Smooth muscle cell (in vitro differentiated cells): ENCODE measurements at regions not wholly inside any gene's neighbourhood (a gene's known extent, or its start where the extent isn't known, plus 50 kb on each side); places are given as distances from the start of the nearest gene placed in this dataset.

Source experiments
- DNase-seq: peaks from one replicate; lab custom pipeline; 2025; ENCODE audit not compliant: unreplicated experiment; lab: John Stamatoyannopoulos, UW
- H2AFZ ChIP-seq: fragments of 200-600 bp; sonication (generic); 2 replicates; pipeline ENCODE4 v1.6.0; 2016; ENCODE audit warnings: antibody characterized with exemption, low read depth, mild to moderate bottlenecking
- H3F3A ChIP-seq: fragments of 200-600 bp; sonication (generic); 2 replicates; pipeline ENCODE4 v1.6.0; 2017; ENCODE audit warnings: antibody characterized with exemption, low read depth
- H3K27ac ChIP-seq: fragments of 200-600 bp; sonication (generic); 2 replicates; pipeline ENCODE4 v1.5.1; 2016; ENCODE audit warnings: low read depth, mild to moderate bottlenecking
- H3K27me3 ChIP-seq: fragments of 200-600 bp; sonication (generic); 2 replicates; pipeline ENCODE4 v1.6.1; 2016; ENCODE audit warnings: low read depth, mild to moderate bottlenecking
- H3K36me3 ChIP-seq: fragments of 200-600 bp; sonication (generic); 2 replicates; pipeline ENCODE4 v1.5.1; 2016; ENCODE audit warnings: low read depth
- H3K4me1 ChIP-seq: fragments of 200-600 bp; sonication (generic); 2 replicates; pipeline ENCODE4 v1.5.1; 2016; ENCODE audit warnings: low read depth
- H3K4me2 ChIP-seq: fragments of 200-600 bp; sonication (generic); 2 replicates; pipeline ENCODE4 v1.6.0; 2016; ENCODE audit warnings: mild to moderate bottlenecking
- H3K4me3 ChIP-seq: fragments of 200-600 bp; sonication (generic); 2 replicates; pipeline ENCODE4 v1.5.1; 2016; ENCODE audit warnings: mild to moderate bottlenecking
- H3K79me2 ChIP-seq: fragments of 200-600 bp; sonication (generic); 2 replicates; pipeline ENCODE4 v1.6.0; 2016; ENCODE audit warnings: low read depth, mild to moderate bottlenecking
- H3K9ac ChIP-seq: fragments of 200-600 bp; sonication (generic); 2 replicates; pipeline ENCODE4 v1.6.0; 2016; ENCODE audit warnings: low read depth
- H3K9me3 ChIP-seq: fragments of 200-600 bp; sonication (generic); replicated peaks from 2 replicates; pipeline ENCODE4 v1.5.1; 2016; ENCODE audit warnings: low read depth
- H4K20me1 ChIP-seq: fragments of 200-600 bp; sonication (generic); 2 replicates; pipeline ENCODE4 v1.6.0; 2016; ENCODE audit warnings: low read depth
- WGBS: methylation state at CpG from one replicate; pipeline ENCODE4 v1.1.7; 2016; ENCODE audit warnings: low lambda C conversion rate; 5-methylcytosine and 5-hydroxymethylcytosine counted together
- TF ChIP-seq, protein P1 (sequence below): fragments of 200-600 bp; sonication (generic); IDR thresholded peaks from 2 replicates; pipeline ENCODE4 v1.5.1; 2017; ENCODE audit warnings: borderline replicate concordance, mild to moderate bottlenecking, antibody characterized with exemption; ENCODE audit not compliant: insufficient read depth, poor library complexity, severe bottlenecking

DNA sequence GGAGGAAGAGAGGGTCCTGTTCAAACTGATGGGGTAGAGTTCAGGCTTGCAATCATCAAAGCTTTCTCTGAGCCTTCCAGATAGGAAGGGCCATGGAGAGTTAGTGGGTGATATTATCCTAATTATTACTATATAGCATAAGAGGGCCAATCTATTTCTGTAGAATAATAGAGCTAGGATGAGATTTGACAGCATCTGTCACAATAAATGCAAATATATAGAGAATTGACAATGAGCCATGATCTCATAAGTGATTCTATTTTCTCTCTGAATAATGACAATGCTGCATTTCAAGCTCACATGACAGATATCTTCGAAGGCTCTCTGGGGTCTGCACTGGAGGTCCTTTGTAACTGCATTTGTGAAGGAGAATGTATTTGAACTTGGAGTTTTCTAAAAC is 521.9 kb upstream of the CELF4 start:
- Histone ChIP-seq H3K36me3 (no peaks in the 10 kb centered on the region), H3K4me1 (no peaks in the 10 kb centered on the region), H3K79me2 (no peaks in the 10 kb centered on the region), H2AFZ (no peak overlapping the region), H3K4me2 (no peak overlapping the region), H3F3A (no peaks in the 10 kb centered on the region), H3K27me3 (no peaks in the 10 kb centered on the region), H3K9me3 (no peaks in the 10 kb centered on the region), H3K4me3 (no peak overlapping the region), H4K20me1 (no peaks in the 10 kb centered on the region), H3K9ac (no peak overlapping the region), H3K27ac (no peak overlapping the region)
- WGBS, result 81% methylated on average over 1 of the region's 1 CpG
- no peak for DNase-seq
- TF ChIP-seq, protein P1, sequence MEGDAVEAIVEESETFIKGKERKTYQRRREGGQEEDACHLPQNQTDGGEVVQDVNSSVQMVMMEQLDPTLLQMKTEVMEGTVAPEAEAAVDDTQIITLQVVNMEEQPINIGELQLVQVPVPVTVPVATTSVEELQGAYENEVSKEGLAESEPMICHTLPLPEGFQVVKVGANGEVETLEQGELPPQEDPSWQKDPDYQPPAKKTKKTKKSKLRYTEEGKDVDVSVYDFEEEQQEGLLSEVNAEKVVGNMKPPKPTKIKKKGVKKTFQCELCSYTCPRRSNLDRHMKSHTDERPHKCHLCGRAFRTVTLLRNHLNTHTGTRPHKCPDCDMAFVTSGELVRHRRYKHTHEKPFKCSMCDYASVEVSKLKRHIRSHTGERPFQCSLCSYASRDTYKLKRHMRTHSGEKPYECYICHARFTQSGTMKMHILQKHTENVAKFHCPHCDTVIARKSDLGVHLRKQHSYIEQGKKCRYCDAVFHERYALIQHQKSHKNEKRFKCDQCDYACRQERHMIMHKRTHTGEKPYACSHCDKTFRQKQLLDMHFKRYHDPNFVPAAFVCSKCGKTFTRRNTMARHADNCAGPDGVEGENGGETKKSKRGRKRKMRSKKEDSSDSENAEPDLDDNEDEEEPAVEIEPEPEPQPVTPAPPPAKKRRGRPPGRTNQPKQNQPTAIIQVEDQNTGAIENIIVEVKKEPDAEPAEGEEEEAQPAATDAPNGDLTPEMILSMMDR, result no peak

DNA sequence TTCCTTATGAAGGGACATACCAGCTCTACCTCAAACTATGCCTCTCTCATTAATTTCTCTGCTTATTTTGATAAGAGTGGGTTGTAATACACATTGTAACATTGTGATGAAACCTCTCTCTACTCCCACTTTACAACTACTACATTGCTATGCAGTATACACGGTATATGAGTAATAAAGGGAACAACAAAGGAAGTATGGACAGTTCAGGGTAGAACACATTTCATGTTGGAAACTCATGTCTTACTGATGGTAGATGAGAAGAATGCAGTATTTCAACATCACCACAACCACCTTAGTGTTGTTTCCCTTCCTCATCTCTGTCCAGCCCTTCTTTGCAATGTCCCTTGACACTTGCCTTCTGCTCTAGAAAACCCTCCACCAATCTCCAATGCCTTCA is 515.9 kb upstream of the CELF4 start:
- Histone ChIP-seq H3K4me1 (no peaks in the 10 kb centered on the region), H3K9me3 (no peaks in the 10 kb centered on the region), H3K79me2 (no peaks in the 10 kb centered on the region), H3K27me3 (no peaks in the 10 kb centered on the region), H3K9ac (no peak overlapping the region), H2AFZ (no peak overlapping the region), H3K4me3 (no peak overlapping the region), H3F3A (no peaks in the 10 kb centered on the region), H3K27ac (no peak overlapping the region), H3K36me3 (no peaks in the 10 kb centered on the region), H4K20me1 (no peaks in the 10 kb centered on the region), H3K4me2 (no peak overlapping the region)
- TF ChIP-seq, protein P1, result no peak
- no peak for DNase-seq
- 77% methylated on average over 1 of the region's 1 CpG for WGBS

DNA sequence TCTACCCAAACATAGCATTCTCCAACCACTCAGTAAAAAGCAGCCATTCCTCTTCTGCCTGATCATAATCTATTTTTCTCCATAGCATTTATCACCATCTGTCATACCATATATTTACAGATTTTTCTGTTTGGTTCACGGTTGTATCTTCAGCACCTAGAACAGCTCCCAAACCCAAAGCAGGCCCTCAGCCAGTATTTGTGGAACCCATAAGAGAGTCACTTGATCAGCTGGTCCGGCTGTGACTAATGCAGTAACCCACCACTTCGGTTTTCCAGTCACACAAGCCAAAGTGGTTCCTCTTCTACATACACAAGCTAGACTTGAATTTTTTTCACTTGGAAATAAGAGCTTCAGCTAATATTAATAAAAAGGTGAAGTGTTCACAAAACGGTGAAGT is 511.6 kb upstream of the CELF4 start:
- 58% methylated on average over 4 of the region's 4 CpGs for WGBS
- no peaks in the 10 kb centered on the region for H3F3A ChIP-seq
- H3K79me2 ChIP-seq, result no peaks in the 10 kb centered on the region
- TF ChIP-seq, protein P1, result no peak
- no peaks in the 10 kb centered on the region for H3K27me3 ChIP-seq
- H2AFZ ChIP-seq, result no peak overlapping the region
- no peak for DNase-seq
- H3K9ac ChIP-seq, result no peak overlapping the region
- no peak overlapping the region for H3K4me3 ChIP-seq
- no peak overlapping the region for H3K27ac ChIP-seq
- no peaks in the 10 kb centered on the region for H3K9me3 ChIP-seq
- H3K4me2 ChIP-seq, result no peak overlapping the region
- H4K20me1 ChIP-seq, result no peaks in the 10 kb centered on the region
- H3K36me3 ChIP-seq, result no peaks in the 10 kb centered on the region
- no peaks in the 10 kb centered on the region for H3K4me1 ChIP-seq

DNA sequence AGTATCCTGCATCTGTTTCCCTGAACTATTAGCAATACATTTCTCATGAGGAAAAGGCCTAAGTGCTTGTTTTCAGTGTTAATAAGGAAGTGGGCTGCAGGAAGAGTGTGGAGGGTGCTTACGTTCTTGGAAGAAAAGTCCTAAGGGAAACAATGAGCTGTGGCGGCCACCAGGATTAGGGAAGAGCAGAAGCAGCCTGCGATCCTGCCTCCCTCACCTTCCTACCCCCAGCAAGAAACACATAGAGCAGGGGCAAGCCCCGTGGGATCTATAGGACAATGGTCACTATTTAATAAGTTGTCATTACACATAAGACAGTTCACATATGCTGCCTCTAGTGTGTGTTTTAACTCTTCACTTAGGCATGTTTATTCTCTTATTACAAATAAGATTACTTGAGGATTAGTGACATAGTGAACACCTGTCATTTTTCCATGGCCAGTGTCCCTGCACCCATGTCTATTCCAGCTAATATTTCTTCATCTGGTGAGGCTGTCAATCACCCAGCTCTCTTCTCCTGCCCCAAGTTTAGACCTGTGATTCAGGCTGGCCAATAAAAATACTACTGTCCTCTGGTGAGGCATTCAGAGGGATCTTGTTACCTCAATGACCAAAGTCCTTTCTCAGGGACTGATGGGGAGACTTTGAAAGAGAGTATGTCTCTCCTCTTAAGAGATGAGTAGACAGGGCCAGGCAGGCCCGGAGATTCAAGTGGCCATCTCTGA is 510.9 kb upstream of the CELF4 start:
- no peak overlapping the region for H2AFZ ChIP-seq
- H3K79me2 ChIP-seq, result no peaks in the 10 kb centered on the region
- H3K4me2 ChIP-seq, result no peak overlapping the region
- H3K27ac ChIP-seq, result no peak overlapping the region
- no peaks in the 10 kb centered on the region for H3K9me3 ChIP-seq
- H4K20me1 ChIP-seq, result no peaks in the 10 kb centered on the region
- H3F3A ChIP-seq, result no peaks in the 10 kb centered on the region
- H3K27me3 ChIP-seq, result no peaks in the 10 kb centered on the region
- H3K9ac ChIP-seq, result no peak overlapping the region
- TF ChIP-seq, protein P1, result no peak
- no peaks in the 10 kb centered on the region for H3K36me3 ChIP-seq
- DNase-seq, result no peak
- WGBS, result 78% methylated on average over 5 of the region's 5 CpGs
- H3K4me1 ChIP-seq, result no peaks in the 10 kb centered on the region
- no peak overlapping the region for H3K4me3 ChIP-seq
